Type B pancreatic cell (in vitro differentiated cells): ENCODE measurements at regions not wholly inside any gene's neighbourhood (a gene's known extent, or its start where the extent isn't known, plus 50 kb on each side); places are given as distances from the start of the nearest gene placed in this dataset.

Experiments
- DNase-seq: peaks from one replicate; pipeline ENCODE4 v3.0.0; 2021; ENCODE audit warnings: mixed read lengths; ENCODE audit not compliant: unreplicated experiment; ENCODE audit errors: extremely low spot score
- H3K27ac Mint-ChIP-seq: 2 replicates; pipeline ENCODE4 v1.8.0; 2021; ENCODE audit warnings: mild to moderate bottlenecking, mixed read lengths
- H3K27me3 Mint-ChIP-seq: 2 replicates; pipeline ENCODE4 v1.8.0; 2021; ENCODE audit warnings: mixed read lengths
- H3K36me3 Mint-ChIP-seq: 2 replicates; pipeline ENCODE4 v1.8.0; 2021; ENCODE audit warnings: mixed read lengths
- H3K4me1 Mint-ChIP-seq: one replicate; pipeline ENCODE4 v1.8.0; 2021; ENCODE audit warnings: mixed read lengths; ENCODE audit not compliant: unreplicated experiment
- H3K4me3 Mint-ChIP-seq: 2 replicates; pipeline ENCODE4 v1.8.0; 2021; ENCODE audit warnings: mild to moderate bottlenecking, mixed read lengths
- H3K9me3 Mint-ChIP-seq: 2 replicates; pipeline ENCODE4 v1.8.0; 2021; ENCODE audit warnings: mixed read lengths
- TF ChIP-seq, protein P1 (sequence below): fragments of 200-600 bp; sonication (generic); conservative IDR thresholded peaks from 2 replicates; pipeline ENCODE4 v1.5.0; 2021; ENCODE audit warnings: antibody characterized with exemption, mild to moderate bottlenecking

DNA sequence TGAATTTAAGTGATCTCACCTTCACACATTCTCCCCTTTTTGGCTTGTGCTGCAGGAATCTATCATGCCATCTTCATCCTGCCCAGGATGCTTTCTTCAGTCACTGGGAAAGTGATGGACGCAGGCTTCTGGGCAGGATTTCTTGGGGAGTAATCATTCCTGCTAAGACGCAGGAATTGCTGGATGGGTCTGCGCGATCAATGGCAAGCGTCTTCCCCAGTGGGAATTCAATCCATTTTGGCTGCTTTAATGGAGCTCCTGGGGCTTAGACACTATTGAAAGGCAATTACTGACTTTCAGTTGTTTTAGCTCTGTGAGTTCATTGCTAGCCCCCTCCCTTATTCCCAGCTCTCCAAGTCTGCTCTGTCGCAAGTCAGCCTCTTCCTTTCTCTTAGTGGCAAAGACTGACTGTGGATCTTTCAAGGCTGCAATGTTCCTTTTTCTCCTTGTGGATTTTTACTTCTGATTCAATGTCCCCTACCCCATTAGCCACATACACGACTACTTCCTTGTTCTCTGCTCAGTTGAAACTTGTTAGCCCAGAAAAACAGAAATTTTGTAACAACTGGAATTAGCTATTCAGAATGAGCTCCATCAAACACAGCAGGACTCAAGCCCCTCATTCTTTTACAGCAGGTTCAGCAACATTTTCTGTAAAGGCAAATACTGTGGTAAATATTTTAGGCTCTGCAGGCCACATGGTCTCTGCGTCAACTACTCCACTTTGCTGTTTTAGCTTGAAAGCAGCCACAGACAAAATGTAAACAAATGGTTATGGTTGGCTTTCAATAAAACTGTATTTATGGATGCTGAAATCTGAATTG, 154.9 kb downstream of the ASB9 start:
- Mint-ChIP-seq H3K4me3 (no peak overlapping the region), H3K27me3 (no peaks in the 10 kb centered on the region), H3K9me3 (no peaks in the 10 kb centered on the region), H3K27ac (peak overlapping the region; percentile 40), H3K36me3 (no peaks in the 10 kb centered on the region), H3K4me1 (no peaks in the 10 kb centered on the region)
- TF ChIP-seq, protein P1, sequence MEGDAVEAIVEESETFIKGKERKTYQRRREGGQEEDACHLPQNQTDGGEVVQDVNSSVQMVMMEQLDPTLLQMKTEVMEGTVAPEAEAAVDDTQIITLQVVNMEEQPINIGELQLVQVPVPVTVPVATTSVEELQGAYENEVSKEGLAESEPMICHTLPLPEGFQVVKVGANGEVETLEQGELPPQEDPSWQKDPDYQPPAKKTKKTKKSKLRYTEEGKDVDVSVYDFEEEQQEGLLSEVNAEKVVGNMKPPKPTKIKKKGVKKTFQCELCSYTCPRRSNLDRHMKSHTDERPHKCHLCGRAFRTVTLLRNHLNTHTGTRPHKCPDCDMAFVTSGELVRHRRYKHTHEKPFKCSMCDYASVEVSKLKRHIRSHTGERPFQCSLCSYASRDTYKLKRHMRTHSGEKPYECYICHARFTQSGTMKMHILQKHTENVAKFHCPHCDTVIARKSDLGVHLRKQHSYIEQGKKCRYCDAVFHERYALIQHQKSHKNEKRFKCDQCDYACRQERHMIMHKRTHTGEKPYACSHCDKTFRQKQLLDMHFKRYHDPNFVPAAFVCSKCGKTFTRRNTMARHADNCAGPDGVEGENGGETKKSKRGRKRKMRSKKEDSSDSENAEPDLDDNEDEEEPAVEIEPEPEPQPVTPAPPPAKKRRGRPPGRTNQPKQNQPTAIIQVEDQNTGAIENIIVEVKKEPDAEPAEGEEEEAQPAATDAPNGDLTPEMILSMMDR, result no peak
- DNase-seq, result no peak

GRCh38 chrX:15107367-15107988, 162.4 kb downstream of the ASB9 start:
- Mint-ChIP-seq H3K4me1 (no peaks in the 10 kb centered on the region), H3K9me3 (peaks cover 11% of the 10 kb centered on the region), H3K27ac (no peak overlapping the region), H3K36me3 (no peaks in the 10 kb centered on the region), H3K27me3 (no peaks in the 10 kb centered on the region), H3K4me3 (no peak overlapping the region)
- no peak for DNase-seq
- TF ChIP-seq, protein P1, result no peak

DNA sequence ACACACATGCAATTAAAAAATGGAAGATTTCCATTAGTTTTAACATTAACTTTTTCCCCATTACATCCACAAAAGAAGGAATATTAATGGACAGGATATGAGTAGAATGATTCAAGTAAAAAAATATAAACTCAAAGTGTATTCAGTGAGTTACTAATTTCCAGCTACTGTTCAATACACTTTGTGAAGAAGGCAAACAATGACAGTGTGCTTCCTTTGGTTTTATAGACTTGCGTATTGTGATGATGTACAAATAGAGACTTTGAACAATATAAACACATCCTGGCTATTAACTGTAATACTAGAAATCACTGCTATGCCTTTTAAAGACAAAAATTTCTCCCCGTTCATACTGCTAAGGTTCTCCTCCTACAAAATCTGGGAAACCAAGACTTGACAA, 171.4 kb downstream of the ASB9 start:
- Mint-ChIP-seq H3K9me3 (no peaks in the 10 kb centered on the region), H3K27me3 (no peaks in the 10 kb centered on the region), H3K4me3 (no peak overlapping the region), H3K4me1 (no peaks in the 10 kb centered on the region), H3K36me3 (no peaks in the 10 kb centered on the region), H3K27ac (no peak overlapping the region)
- TF ChIP-seq, protein P1, result no peak
- DNase-seq, result no peak

- Mint-ChIP-seq H3K4me3 (no peak overlapping the region), H3K4me1 (no peaks in the 10 kb centered on the region), H3K36me3 (no peaks in the 10 kb centered on the region), H3K27me3 (no peaks in the 10 kb centered on the region), H3K27ac (no peak overlapping the region), H3K9me3 (no peaks in the 10 kb centered on the region)
- TF ChIP-seq, protein P1, result no peak
- DNase-seq, result no peak
These were observed 182.1 kb downstream of the ASB9 start for GRCh38 chrX:15087747-15088146.

DNA sequence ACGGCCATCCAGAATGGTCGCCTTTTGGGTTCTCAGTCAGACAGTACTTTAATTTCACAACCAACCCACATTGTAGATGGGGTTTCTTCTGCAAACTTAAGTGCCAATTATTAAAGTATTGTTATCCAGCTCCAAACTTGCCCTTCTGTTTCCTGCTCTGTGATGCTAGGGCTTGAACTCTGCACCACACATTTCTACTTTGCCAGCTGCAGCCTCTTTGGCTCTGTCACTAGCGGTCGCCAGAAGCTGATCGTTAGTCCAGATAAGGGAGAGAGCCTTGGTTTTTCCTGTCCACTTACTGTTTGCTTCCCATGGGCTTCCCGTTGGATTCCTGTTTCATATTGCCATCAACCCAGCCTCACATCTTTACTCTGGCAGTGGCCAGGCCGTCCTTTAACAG, 196.6 kb downstream of the ASB9 start:
- no peaks in the 10 kb centered on the region for H3K4me1 Mint-ChIP-seq
- no peak for DNase-seq
- no peaks in the 10 kb centered on the region for H3K36me3 Mint-ChIP-seq
- no peak overlapping the region for H3K27ac Mint-ChIP-seq
- H3K27me3 Mint-ChIP-seq, result no peaks in the 10 kb centered on the region
- H3K4me3 Mint-ChIP-seq, result no peak overlapping the region
- H3K9me3 Mint-ChIP-seq, result no peaks in the 10 kb centered on the region
- TF ChIP-seq, protein P1, result no peak
